B cell (primary cell): ENCODE measurements at regions not wholly inside any gene's neighbourhood (a gene's known extent, or its start where the extent isn't known, plus 50 kb on each side); places are given as distances from the start of the nearest gene placed in this dataset.
"Not testable (repeated sequence)": the region's sequence is repeated elsewhere in the genome, so short reads cannot be mapped to it uniquely, and the experiment has no call there.

Source experiments
- ATAC-seq: fragments of 200-7000 bp; cut with Tn5 transposase; one replicate; pipeline ENCODE4 v1.10.0; 2021; ENCODE audit warnings: low read depth, mild to moderate bottlenecking, moderate number of reproducible peaks, moderate library complexity
- CTCF ChIA-PET: fragments of 350-600 bp; sonication (Branson Sonifier 250); formaldehyde crosslinking; loops from one replicate; lab custom pipeline; 2021; ENCODE audit warnings: antibody characterized with exemption, inconsistent platforms; lab: Charles Lee
- POLR2A ChIA-PET: fragments of 350-600 bp; sonication (Branson Sonifier 250); formaldehyde crosslinking; loops from one replicate; lab custom pipeline; 2021; ENCODE audit warnings: antibody characterized with exemption; lab: Charles Lee
- DNase-seq: peaks from one replicate; pipeline ENCODE4 v3.0.0; 2013
- H2AFZ ChIP-seq: 2 replicates; pipeline ENCODE4 v1.6.1; 2012; ENCODE audit warnings: mild to moderate bottlenecking, low read depth, low read length; ENCODE audit not compliant: insufficient read depth, poor library complexity, severe bottlenecking
- H3K27ac ChIP-seq, 2 donors: 1 replicate in 1 of 2; 2 replicates in 1 of 2; pipeline ENCODE4 v1.5.1; 2012 to 2013; ENCODE audit warnings: low read length in 2 of 2, mild to moderate bottlenecking in 2 of 2, moderate library complexity in 1 of 2
- H3K27me3 ChIP-seq, 4 experiments: fragments of 200-600 bp in 1 of 4; sonication (generic) in 1 of 4; replicated peaks in 1 of 4; 1 replicate in 2 of 4; 2 replicates in 2 of 4; pipeline versions ENCODE4 v1.6.1 to v1.7.0; 2013 to 2016; ENCODE audit warnings: low read length in 3 of 4, mild to moderate bottlenecking in 2 of 4, mixed read lengths in 1 of 4, moderate library complexity in 1 of 4; ENCODE audit not compliant: insufficient read depth in 4 of 4, control insufficient read depth in 3 of 4; ENCODE audit errors: control extremely low read depth in 1 of 4
- H3K36me3 ChIP-seq, 2 experiments: replicated peaks in 1 of 2; 1 replicate in 1 of 2; 2 replicates in 1 of 2; pipeline versions ENCODE4 v1.6.1 to v1.7.1; 2013; ENCODE audit warnings: low read length in 1 of 2; ENCODE audit not compliant: insufficient read depth in 2 of 2, control insufficient read depth in 1 of 2; ENCODE audit errors: control extremely low read depth in 1 of 2, extremely low read depth in 1 of 2
- H3K4me1 ChIP-seq, 2 donors: fragments of 200-600 bp in 1 of 2; sonication (generic) in 1 of 2; 1 replicate in 1 of 2; 2 replicates in 1 of 2; pipeline versions ENCODE4 v1.5.1 to v1.6.1; 2013 to 2017; ENCODE audit warnings: low read length in 2 of 2; ENCODE audit not compliant: control insufficient read depth in 2 of 2, insufficient read depth in 2 of 2
- H3K4me2 ChIP-seq: replicated peaks from 2 replicates; pipeline ENCODE3; 2012; ENCODE audit warnings: mild to moderate bottlenecking, low read depth, low read length; ENCODE audit not compliant: poor library complexity, severe bottlenecking
- H3K4me3 ChIP-seq, 5 experiments: fragments of 200-600 bp in 1 of 5; sonication (generic) in 1 of 5; 1 replicate in 3 of 5; 2 replicates in 2 of 5; pipeline versions ENCODE4 v1.5.1 to v1.7.0; 2011 to 2016; ENCODE audit warnings: low read length in 4 of 5, mild to moderate bottlenecking in 4 of 5, low read depth in 2 of 5, control low read depth in 1 of 5, moderate library complexity in 1 of 5; ENCODE audit not compliant: insufficient read depth in 1 of 5; ENCODE audit errors: control extremely low read depth in 1 of 5, extremely low read depth in 1 of 5
- H3K79me2 ChIP-seq: fragments of 200-600 bp; sonication (generic); one replicate; pipeline ENCODE4 v1.6.0; 2016; ENCODE audit warnings: low read length; ENCODE audit not compliant: control insufficient read depth, insufficient read depth
- H3K9ac ChIP-seq: fragments of 200-600 bp; sonication (generic); 2 replicates; pipeline ENCODE4 v1.6.1; 2017; ENCODE audit warnings: mild to moderate bottlenecking, low read length, moderate library complexity
- H3K9me3 ChIP-seq, 3 donors: one replicate each; pipeline versions ENCODE4 v1.6.1 to v1.7.1; 2013; ENCODE audit warnings: low read length in 2 of 3; ENCODE audit not compliant: control insufficient read depth in 2 of 3, insufficient read depth in 1 of 3; ENCODE audit errors: control extremely low read depth in 1 of 3
- H4K20me1 ChIP-seq: 2 replicates; pipeline ENCODE4 v1.6.0; 2012; ENCODE audit warnings: mild to moderate bottlenecking, low read length; ENCODE audit not compliant: insufficient read depth, control insufficient read depth, poor library complexity, severe bottlenecking
- H3K27ac Mint-ChIP-seq: one replicate; pipeline ENCODE4 v1.8.0; 2021; ENCODE audit warnings: mixed read lengths
- H3K27me3 Mint-ChIP-seq: one replicate; pipeline ENCODE4 v1.8.0; 2021; ENCODE audit warnings: mixed read lengths
- H3K4me1 Mint-ChIP-seq: one replicate; pipeline ENCODE4 v1.8.0; 2021; ENCODE audit warnings: mixed read lengths
- H3K4me3 Mint-ChIP-seq: one replicate; pipeline ENCODE4 v1.8.0; 2021; ENCODE audit warnings: mixed read lengths
- H3K9me3 Mint-ChIP-seq: one replicate; pipeline ENCODE4 v1.8.0; 2022; ENCODE audit warnings: mixed read lengths; ENCODE audit not compliant: insufficient read depth
- EZH2 ChIP-seq: IDR thresholded peaks from 2 replicates; pipeline ENCODE4 v1.6.1; 2012; ENCODE audit warnings: borderline replicate concordance, low read depth, mild to moderate bottlenecking, moderate library complexity, low read length; ENCODE audit not compliant: insufficient read depth, poor library complexity, severe bottlenecking
- WGBS: methylation state at CpG from one replicate; pipeline ENCODE4 v1.1.5; 2013; ENCODE audit warnings: missing lambda C conversion rate; ENCODE audit not compliant: insufficient coverage; 5-methylcytosine and 5-hydroxymethylcytosine counted together
- intact Hi-C: fragments of 100-400 bp; cut with micrococcal nuclease; formaldehyde crosslinking; loops from one replicate; pipeline ENCODE4 v1.10.0; 2022
- TF ChIP-seq, protein P1 (sequence below): fragments of 200-600 bp; IDR thresholded peaks from one replicate; pipeline ENCODE4 v1.8.0; 2022; ENCODE audit warnings: antibody characterized with exemption, mild to moderate bottlenecking

DNA sequence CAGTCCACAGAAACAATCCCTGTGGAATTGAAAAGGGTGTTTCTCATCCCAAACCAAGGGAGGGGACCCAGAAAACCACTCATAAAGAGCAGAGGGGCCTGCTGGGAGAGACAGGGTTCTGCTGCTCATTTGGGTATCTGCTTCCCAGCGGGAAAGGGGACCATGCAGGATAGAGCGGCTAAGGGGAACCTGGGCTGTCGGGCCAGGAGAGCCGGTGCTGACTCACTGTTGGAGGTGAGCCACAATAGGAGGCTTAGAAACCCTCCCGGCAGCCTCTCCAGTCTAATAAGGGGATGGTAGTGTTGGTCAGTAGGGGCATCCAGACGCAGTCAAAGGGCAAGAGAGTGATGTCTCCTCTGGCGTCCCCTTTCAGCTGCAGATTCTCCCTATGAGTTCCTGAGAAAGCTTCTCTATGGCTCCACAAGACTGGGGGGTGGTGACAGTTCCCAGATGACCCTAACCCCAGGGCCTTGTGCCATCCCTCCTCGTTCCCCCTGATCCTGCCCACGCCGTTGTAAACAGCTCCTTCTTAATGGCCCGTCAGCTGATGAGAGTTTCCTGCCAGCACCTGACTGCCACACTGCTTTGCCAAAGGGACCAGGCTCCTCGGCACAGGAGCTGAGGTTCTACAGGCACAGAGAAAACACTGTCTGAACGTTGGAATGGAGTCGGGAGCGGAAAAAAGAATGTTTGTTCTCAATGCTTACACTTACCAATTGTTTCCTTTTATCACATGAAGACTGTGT lies 646.1 kb upstream of the DEFB115 start:
- ATAC-seq (no peak), DNase-seq (no peak)
- Histone ChIP-seq H3K27ac (no peak overlapping the region), H3K9ac (no peak overlapping the region), H3K27me3 (no peaks in the 10 kb centered on the region), H3K79me2 (no peaks in the 10 kb centered on the region), H3K9me3 (peaks cover 0 to 42% (median 0%) of the 10 kb centered on the region in 3 donors), H3K36me3 (no peaks in the 10 kb centered on the region), H3K4me1 (no peaks in the 10 kb centered on the region), H2AFZ (no peak overlapping the region), H3K4me2 (no peak overlapping the region), H4K20me1 (no peaks in the 10 kb centered on the region), H3K4me3 (no peak overlapping the region)
- Mint-ChIP-seq H3K4me3 (no peak overlapping the region), H3K27ac (no peak overlapping the region), H3K27me3 (no peaks in the 10 kb centered on the region), H3K9me3 (peaks cover 7% of the 10 kb centered on the region), H3K4me1 (no peaks in the 10 kb centered on the region)
- POLR2A ChIA-PET: no interaction called here
- 87% methylated on average over 10 of the region's 15 CpGs for WGBS
- CTCF ChIA-PET: no interaction called here
- intact Hi-C loops: no loop called here
- TF ChIP-seq, protein P1, sequence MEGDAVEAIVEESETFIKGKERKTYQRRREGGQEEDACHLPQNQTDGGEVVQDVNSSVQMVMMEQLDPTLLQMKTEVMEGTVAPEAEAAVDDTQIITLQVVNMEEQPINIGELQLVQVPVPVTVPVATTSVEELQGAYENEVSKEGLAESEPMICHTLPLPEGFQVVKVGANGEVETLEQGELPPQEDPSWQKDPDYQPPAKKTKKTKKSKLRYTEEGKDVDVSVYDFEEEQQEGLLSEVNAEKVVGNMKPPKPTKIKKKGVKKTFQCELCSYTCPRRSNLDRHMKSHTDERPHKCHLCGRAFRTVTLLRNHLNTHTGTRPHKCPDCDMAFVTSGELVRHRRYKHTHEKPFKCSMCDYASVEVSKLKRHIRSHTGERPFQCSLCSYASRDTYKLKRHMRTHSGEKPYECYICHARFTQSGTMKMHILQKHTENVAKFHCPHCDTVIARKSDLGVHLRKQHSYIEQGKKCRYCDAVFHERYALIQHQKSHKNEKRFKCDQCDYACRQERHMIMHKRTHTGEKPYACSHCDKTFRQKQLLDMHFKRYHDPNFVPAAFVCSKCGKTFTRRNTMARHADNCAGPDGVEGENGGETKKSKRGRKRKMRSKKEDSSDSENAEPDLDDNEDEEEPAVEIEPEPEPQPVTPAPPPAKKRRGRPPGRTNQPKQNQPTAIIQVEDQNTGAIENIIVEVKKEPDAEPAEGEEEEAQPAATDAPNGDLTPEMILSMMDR: no peak
- no peak for TF ChIP-seq EZH2

DNA sequence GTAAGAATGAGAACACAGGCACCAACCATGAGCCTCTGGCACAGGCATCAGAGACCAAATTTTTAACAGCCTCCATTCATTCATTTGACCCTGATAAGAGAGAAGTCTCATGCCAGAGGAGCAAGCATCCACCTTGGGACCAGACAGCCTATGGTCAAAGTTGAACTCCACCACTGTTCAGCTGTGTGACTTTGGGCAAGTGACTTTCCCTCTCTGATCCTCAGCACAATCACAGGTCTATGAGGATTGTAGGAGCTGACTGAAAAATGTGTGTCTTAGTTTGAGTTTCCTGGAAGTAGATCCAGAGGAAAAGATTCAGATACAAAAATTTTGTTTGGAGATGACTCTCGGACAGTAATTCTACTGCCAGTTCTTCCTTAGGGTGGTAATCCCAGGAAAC lies 645.1 kb upstream of the DEFB115 start:
- Mint-ChIP-seq H3K4me3 (no peak overlapping the region), H3K9me3 (peaks cover 7% of the 10 kb centered on the region), H3K27me3 (no peaks in the 10 kb centered on the region), H3K27ac (no peak overlapping the region), H3K4me1 (no peaks in the 10 kb centered on the region)
- TF ChIP-seq, protein P1: no peak
- no peak for TF ChIP-seq EZH2
- H3K27me3 ChIP-seq: no peaks in the 10 kb centered on the region
- POLR2A ChIA-PET: no interaction called here
- no peak overlapping the region for H3K4me2 ChIP-seq
- CTCF ChIA-PET: no interaction called here
- H3K4me1 ChIP-seq: no peaks in the 10 kb centered on the region
- no peaks in the 10 kb centered on the region for H3K79me2 ChIP-seq
- intact Hi-C loops: no loop called here
- peaks cover 0 to 51% (median 0%) of the 10 kb centered on the region in 3 donors for H3K9me3 ChIP-seq
- no peak overlapping the region for H3K4me3 ChIP-seq
- no peak for DNase-seq
- WGBS: 100% methylated on average over 1 of the region's 1 CpG
- no peak overlapping the region for H2AFZ ChIP-seq
- no peaks in the 10 kb centered on the region for H4K20me1 ChIP-seq
- H3K9ac ChIP-seq: no peak overlapping the region
- H3K36me3 ChIP-seq: no peaks in the 10 kb centered on the region
- ATAC-seq: no peak
- no peak overlapping the region for H3K27ac ChIP-seq

DNA sequence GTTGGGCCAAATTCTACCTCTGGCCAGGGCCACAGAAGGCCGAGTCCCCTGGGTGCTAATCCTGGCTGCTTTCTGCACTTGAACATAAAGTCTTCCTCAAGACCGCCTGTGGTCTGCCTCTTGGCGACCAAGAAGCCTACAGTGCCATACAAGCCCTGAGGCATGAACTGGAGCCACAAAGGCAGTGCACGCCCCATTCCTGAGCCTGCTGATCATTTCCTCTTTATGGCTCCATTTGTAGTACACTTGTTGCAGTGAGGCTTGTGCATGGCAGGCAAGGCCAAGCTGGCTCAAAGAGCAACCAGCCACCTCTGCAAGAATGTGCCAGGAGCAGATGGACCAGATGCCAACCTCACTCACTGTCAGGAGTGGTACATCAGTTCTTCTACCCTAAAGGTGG lies 636.1 kb upstream of the DEFB115 start:
- WGBS: 84% methylated on average over 4 of the region's 4 CpGs

More for the DNA sequence above, 636.1 kb upstream of the DEFB115 start:
- POLR2A ChIA-PET, H3K4me2 ChIP-seq, H4K20me1 ChIP-seq, intact Hi-C loops, H2AFZ ChIP-seq, H3K9me3 Mint-ChIP-seq, H3K4me1 Mint-ChIP-seq, H3K4me3 ChIP-seq, H3K27ac Mint-ChIP-seq, H3K27ac ChIP-seq, H3K27me3 ChIP-seq, H3K79me2 ChIP-seq, H3K27me3 Mint-ChIP-seq, ATAC-seq, H3K4me3 Mint-ChIP-seq, CTCF ChIA-PET, H3K9ac ChIP-seq, H3K36me3 ChIP-seq, H3K4me1 ChIP-seq: not testable (repeated sequence)
- peak; percentile 8 for DNase-seq
- H3K9me3 ChIP-seq: peaks cover 0 to 36% (median 0%) of the 10 kb centered on the region in 3 donors
